OCI-LY7 (cell line): ENCODE measurements at regions not wholly inside any gene's neighbourhood (a gene's known extent, or its start where the extent isn't known, plus 50 kb on each side); places are given as distances from the start of the nearest gene placed in this dataset.

Source experiments
- EZH2phosphoT487 ChIP-seq: fragments of 200-600 bp; sonication (generic); IDR thresholded peaks from 2 replicates; pipeline ENCODE4 v1.6.1; 2018; ENCODE audit warnings: low read depth, borderline replicate concordance, mild to moderate bottlenecking, mixed run types, antibody characterized with exemption, low read length, moderate library complexity, mixed read lengths
- TF ChIP-seq, protein P1 (sequence below): fragments of 200-600 bp; sonication (generic); conservative IDR thresholded peaks from 2 replicates; pipeline ENCODE4 v1.5.1; 2014; ENCODE audit warnings: mild to moderate bottlenecking, antibody characterized with exemption, low read length, moderate library complexity, mixed read lengths

DNA sequence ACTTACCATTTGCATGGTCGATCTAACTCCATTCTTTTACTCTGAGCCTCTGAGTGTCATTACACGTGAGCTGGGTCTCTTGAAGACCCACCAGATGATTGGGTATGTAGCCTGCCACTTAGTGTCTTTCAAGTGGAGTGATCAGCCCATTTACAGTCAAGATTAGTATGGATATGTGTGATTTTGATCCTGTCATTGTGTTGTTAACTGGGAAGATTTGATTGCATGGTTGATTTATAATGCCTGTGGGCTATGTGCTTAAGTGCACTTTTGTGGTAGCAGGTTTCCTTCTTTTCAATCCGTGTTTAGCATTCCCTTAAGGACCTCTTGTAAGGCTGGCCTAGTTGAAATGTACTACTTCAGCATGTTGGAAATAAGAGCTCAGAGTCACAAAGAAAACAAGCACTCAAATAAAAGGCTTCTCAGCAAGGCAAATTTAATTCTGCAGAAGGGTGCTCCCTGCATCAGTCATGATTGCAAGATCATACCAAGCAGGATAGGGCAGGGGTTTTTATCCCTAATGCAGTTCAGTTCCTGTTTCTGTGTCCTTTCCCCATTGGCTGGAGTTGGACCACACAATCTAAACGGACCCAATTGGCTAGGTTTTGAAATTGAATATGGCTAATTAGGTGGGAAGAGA lies 230.7 kb upstream of the SYT4 start:
- TF ChIP-seq, protein P1, sequence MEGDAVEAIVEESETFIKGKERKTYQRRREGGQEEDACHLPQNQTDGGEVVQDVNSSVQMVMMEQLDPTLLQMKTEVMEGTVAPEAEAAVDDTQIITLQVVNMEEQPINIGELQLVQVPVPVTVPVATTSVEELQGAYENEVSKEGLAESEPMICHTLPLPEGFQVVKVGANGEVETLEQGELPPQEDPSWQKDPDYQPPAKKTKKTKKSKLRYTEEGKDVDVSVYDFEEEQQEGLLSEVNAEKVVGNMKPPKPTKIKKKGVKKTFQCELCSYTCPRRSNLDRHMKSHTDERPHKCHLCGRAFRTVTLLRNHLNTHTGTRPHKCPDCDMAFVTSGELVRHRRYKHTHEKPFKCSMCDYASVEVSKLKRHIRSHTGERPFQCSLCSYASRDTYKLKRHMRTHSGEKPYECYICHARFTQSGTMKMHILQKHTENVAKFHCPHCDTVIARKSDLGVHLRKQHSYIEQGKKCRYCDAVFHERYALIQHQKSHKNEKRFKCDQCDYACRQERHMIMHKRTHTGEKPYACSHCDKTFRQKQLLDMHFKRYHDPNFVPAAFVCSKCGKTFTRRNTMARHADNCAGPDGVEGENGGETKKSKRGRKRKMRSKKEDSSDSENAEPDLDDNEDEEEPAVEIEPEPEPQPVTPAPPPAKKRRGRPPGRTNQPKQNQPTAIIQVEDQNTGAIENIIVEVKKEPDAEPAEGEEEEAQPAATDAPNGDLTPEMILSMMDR: no peak
- TF ChIP-seq EZH2phosphoT487: no peak
